Coronary artery (tissue), 2 donors: ENCODE measurements at regions not wholly inside any gene's neighbourhood (a gene's known extent, or its start where the extent isn't known, plus 50 kb on each side); places are given as distances from the start of the nearest gene placed in this dataset.

Experiments used
- DNase-seq: peaks from one replicate; pipeline ENCODE4 v3.0.0-alpha.2; 2017; ENCODE audit warnings: low spot score
- H3K27ac ChIP-seq, 2 donors: fragments of 200-600 bp; sonication (generic); one replicate each; pipeline ENCODE4 v1.5.1; 2016 to 2019
- H3K4me3 ChIP-seq: fragments of 200-600 bp; sonication (generic); 2 replicates; pipeline ENCODE4 v1.5.1; 2016; ENCODE audit warnings: mild to moderate bottlenecking, moderate library complexity
- CTCF ChIP-seq: fragments of 200-600 bp; sonication (generic); IDR thresholded peaks from one replicate; pipeline ENCODE4 v1.5.1; 2019; ENCODE audit warnings: antibody characterized with exemption

- H3K4me3 ChIP-seq, result no peak overlapping the region
- no peak for TF ChIP-seq CTCF
- H3K27ac ChIP-seq, result peak overlapping the region in 1 of 2 donors; percentile 3
- DNase-seq, result no peak
These were observed 161.5 kb upstream of the NT5C1B start for GRCh38 chr2:18750672-18751554.

- TF ChIP-seq CTCF, result peak; percentile 70
- Histone ChIP-seq H3K4me3 (no peak overlapping the region), H3K27ac (peak overlapping the region in 1 of 2 donors; percentile 3)
- DNase-seq, result no peak
These were observed 160.7 kb upstream of the NT5C1B start for GRCh38 chr2:18749912-18750526.

- Histone ChIP-seq H3K4me3 (no peak overlapping the region), H3K27ac (no peak overlapping the region)
- TF ChIP-seq CTCF, result no peak
- no peak for DNase-seq
These were observed 156.3 kb upstream of the NT5C1B start for GRCh38 chr2:18745431-18746272.

- peak; percentile 77 for DNase-seq
- H3K27ac ChIP-seq, result peak overlapping the region in 1 of 2 donors; percentile 63
- TF ChIP-seq CTCF, result no peak
- H3K4me3 ChIP-seq, result peak overlapping the region; percentile 30
These were observed 152.7 kb upstream of the NT5C1B start for GRCh38 chr2:18741895-18742732.

DNA sequence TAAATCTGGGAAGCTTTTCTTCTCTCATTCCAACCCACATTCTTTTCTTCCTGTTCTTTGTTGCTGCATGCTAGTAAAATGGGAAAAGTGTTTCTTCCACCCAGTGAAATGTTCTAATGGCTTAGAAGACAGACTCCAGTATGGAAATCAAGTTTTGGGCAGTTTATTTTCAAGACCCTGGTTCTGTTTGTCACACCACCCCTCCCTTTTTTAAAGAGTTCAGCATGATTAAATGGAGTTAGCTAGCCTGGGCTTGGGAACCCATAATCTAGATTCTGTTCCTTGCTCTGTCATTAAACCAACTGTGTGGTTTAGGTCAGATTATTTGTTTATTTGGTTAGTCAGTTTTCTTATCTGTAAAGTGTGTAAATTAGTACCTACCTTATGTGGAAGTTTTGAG lies 151.8 kb upstream of the NT5C1B start:
- no peak for DNase-seq
- TF ChIP-seq CTCF, result no peak
- no peak overlapping the region for H3K27ac ChIP-seq

DNA sequence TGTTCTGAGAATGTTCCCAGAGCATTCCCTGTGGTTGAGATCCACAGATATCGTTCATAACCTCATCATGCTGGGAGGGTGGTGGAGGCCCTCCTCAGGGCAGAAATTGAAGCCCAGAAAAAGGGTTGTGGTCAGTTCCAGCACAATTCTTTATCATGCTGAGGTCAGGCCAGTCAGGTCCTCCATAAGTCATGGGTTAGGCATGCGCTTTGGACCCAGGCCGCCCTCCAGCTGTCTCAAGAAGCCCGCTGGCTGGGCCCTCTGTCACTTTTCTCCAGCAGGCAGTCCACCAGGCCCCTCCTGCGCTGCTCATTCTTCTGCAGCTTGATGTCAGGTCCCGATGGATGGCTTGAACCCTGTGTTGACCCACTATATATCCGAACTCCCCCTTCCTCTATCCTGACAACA lies 151.1 kb upstream of the NT5C1B start:
- H3K27ac ChIP-seq, result peak overlapping the region in 1 of 2 donors; percentile 10
- H3K4me3 ChIP-seq, result no peak overlapping the region
- no peak for DNase-seq
- TF ChIP-seq CTCF, result no peak

More for the DNA sequence above, 151.8 kb upstream of the NT5C1B start:
- no peak overlapping the region for H3K4me3 ChIP-seq
